ENCODE measurements at regions not wholly inside any gene's neighbourhood (a gene's known extent, or its start where the extent isn't known, plus 50 kb on each side); places are given as distances from the start of the nearest gene placed in this dataset.
"Not testable (repeated sequence)": the region's sequence is repeated elsewhere in the genome, so short reads cannot be mapped to it uniquely, and the experiment has no call there.

DNA sequence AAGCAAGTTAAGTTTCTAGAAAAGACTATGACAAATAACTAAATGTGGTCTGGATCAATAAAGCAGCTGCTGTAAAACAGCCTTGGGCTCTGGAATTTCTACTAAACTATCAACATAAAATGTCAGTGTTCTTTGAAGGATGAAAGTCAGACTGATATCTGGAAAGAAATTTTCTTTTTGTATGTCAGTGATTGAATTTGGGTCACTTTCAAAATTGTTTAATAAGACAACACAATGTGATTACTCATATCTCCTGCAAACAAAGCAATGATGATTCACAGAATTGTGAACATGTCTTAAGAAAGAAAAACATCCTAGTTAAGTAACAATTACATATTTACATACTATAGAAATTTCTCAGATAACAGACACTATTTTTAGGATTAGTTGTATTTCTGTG lies 826.4 kb downstream of the PLA2G4A start:
- in situ Hi-C loops (cut with HindIII; ENCODE audit: low pct_unique_long_range_greater_than_20kb, low sequenced_read_pairs): no loop called here
- DNase-seq (ENCODE audit: low read depth, low spot score): no peak

DNA sequence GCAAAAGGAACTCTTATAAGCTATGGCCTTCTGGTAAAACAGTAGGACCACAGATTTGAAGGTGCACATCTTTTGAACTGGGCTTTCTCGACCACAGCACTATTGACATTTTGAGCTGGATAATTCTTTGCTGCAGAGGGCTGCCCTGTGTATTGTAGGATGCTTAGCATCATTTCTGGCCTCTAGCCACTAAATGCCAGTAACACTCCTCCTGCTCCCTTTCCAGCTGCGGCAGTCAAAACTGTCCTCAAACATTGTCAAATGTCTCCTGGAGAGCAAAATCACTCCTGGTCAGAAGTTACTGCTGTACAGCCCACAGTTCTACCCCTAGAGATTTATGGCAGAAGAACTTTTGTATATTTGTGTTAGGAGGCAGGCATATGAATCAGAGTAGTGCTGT lies 836.7 kb downstream of the PLA2G4A start:
- DNase-seq (ENCODE audit: low read depth, low spot score): no peak
- in situ Hi-C loops (cut with HindIII; ENCODE audit: low pct_unique_long_range_greater_than_20kb, low sequenced_read_pairs): no loop called here

DNA sequence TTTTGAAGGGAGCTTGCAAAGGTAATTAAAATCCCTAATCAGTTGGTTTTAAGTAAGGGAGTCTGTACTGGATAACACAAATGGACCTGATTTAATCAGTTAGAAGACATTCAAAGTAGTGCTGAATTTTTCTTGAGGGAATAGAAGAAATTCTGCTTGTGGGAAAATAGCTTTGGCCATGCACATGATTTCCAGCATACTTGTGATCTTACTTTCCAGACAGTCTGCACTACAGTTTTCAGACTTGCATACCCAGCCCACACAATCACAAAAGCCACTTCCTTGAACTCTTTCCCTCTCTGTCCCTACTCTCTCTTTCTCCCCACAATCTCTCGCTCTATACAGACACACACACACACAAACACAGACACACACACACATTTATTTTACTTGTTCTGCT lies 852.1 kb downstream of the PLA2G4A start:
- in situ Hi-C loops (cut with HindIII; ENCODE audit: low pct_unique_long_range_greater_than_20kb, low sequenced_read_pairs): no loop called here
- peak; percentile 36 for DNase-seq (ENCODE audit: low read depth, low spot score)

DNA sequence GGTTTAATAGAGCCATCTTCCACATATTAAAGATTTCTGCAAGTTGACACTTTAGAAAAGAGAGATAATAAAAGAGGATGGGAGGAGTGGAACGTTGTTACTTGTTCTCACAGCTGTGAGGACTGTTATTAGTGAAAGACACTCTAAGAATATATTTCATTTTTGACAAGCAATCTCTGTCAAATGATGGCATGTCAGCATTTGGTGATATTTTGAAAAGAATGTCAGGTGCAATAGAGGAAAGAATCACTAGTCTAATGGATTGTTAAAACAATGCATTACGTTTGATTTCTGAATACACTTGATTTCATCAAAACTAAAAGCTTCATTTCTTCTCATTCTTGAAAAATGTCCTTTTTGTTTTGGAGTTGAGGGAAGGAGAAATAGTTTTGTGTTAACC lies 853.4 kb downstream of the PLA2G4A start:
- in situ Hi-C loops (cut with HindIII; ENCODE audit: low pct_unique_long_range_greater_than_20kb, low sequenced_read_pairs): no loop called here
- DNase-seq (ENCODE audit: low read depth, low spot score): no peak

DNA sequence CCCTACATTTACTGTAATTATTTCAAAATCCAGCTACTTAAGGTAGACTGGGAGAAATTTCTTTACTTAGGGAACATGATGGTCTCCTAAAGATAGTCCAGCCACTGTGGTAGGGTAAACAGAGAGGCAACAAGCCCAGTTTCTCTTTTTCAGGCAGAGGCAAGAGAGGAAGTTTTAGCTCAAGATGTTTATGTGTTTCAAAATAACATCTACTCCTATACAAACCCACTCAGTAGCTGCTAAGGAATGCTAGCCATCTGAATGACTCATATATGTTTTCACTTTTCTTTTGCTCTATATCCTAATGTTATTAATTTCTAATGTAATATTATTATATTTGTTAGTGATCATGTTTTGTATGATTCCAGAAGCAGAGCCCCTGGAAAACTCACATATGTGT lies 856.6 kb downstream of the PLA2G4A start:
- no peak for DNase-seq (ENCODE audit: low read depth, low spot score)
- in situ Hi-C loops (cut with HindIII; ENCODE audit: low pct_unique_long_range_greater_than_20kb, low sequenced_read_pairs): no loop called here

DNA sequence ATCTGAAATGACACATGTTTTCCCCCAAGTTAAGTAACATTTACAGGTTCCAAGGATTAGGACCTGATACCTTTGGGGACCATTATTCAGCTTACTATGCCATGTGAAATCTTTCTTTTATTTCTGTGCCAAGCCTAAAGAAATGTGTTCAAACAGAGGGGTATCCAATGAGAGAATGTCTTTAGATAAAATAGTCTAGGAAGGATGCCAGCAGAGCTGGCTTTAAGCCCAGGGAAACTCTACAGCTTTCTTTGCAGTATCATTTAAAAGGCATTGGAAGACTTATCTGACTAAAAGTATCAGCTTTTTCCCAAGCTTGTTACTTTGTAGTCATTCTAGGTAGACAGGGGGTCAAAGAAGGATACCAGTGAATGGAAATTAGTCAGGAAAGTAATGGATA lies 860.4 kb downstream of the PLA2G4A start:
- in situ Hi-C loops (cut with HindIII; ENCODE audit: low pct_unique_long_range_greater_than_20kb, low sequenced_read_pairs): no loop called here
- no peak for DNase-seq (ENCODE audit: low read depth, low spot score)

DNA sequence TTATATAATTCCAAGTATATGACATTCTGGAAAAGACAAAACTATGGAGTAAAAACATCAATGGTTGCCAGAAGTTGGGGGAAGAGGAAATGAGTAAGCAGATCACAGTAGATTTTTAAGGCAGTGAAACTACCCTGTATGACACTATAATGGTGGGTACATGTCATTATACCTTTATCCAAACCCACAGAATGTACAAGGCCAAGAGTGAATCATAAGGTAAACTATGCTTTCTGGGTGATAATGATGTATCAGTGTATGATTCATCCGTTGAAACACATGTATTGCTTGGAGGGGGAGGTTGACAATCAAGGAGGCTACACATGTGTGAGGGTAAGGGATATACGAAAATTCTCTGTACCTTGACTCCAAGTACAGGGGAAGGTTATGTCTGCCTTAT lies 862.7 kb downstream of the PLA2G4A start:
- in situ Hi-C loops (cut with HindIII; ENCODE audit: low pct_unique_long_range_greater_than_20kb, low sequenced_read_pairs): no loop called here
- no peak for DNase-seq (ENCODE audit: low read depth, low spot score)

DNA sequence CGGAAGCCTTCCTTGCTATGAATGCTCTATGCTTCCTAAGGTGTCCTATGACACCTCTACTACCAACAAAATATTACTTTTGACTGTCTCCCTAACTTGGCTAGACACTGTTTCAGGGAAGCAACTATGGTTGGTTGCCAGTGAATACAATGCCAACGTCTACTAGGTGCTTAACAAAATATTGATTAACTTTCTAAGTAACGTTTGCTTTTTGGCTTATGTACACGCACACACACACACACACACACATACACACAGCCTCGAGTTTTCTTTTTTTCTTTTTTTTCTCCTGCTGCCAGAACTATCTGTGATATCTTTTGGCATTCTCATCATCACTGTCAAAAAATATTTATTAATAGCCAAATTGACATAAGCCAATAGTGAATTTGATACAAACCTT lies 864.0 kb downstream of the PLA2G4A start:
- no peak for DNase-seq (ENCODE audit: low read depth, low spot score)
- in situ Hi-C loops (cut with HindIII; ENCODE audit: low pct_unique_long_range_greater_than_20kb, low sequenced_read_pairs): no loop called here

DNA sequence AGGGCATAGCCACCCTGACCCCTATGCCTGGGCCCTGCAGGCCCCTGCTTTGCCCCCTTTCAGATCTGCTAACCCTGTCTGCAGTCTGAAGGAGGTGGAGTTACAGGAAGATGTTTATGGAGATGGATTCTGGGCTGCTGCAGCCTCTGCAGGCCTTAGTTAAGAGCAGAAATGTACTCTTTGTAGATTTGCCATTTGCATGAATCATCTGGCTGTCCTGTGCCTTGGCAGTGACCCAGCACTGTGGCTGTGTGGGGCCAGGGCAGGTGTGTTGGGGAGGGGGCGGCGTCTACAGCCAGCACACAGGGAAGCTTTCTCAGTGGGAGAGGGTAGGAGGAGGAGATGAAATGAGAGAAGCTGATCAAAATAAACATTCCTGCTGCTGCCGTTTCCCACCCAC lies 867.3 kb downstream of the PLA2G4A start:
- in situ Hi-C loops (cut with HindIII; ENCODE audit: low pct_unique_long_range_greater_than_20kb, low sequenced_read_pairs): no loop called here
- DNase-seq (ENCODE audit: low read depth, low spot score): no peak

DNA sequence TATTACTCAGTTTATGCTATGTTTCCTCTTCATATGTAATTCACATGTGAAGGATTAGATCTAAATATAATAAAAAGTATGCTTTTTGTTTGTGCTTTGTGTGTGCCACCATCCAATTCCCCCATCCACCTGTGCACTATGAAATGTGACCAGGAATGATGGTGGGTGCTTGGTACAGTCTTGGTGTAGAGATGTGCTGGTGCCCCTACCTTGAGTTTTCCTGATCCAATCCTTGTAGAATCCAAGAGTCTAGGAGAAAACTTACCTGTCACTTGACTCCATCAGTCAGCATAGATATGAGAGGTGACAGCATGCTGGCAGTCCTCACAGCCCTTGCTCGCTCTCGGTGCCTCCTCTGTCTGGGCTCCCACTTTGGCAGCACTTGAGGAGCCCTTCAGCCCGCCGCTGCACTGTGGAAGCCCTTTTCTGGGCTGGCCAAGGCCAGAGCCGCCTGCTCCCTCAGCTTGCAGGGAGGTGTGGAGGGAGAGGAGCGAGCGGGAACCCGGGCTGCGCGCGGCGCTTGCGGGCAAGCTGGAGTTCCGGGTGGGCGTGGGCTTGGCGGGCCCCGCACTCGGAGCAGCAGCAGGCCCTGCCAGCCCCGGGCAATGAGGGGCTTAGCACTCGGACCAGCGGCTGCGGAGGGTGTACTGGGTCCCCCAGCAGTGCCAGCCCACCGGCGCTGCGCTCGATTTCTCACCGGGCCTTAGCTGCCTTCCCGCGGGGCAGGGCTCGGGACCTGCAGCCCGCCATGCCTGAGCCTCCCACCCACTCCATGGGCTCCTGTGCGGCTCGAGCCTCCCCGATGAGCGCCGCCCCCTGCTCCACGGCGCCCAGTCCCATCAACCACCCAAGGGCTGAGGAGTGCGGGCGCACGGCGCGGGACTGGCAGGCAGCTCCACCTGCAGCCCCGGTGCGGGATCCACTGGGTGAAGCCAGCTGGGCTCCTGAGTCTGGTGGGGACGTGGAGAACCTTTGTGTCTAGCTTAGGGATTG lies 874.7 kb downstream of the PLA2G4A start:
- in situ Hi-C loops (cut with HindIII; ENCODE audit: low pct_unique_long_range_greater_than_20kb, low sequenced_read_pairs): not testable (repeated sequence)

DNA sequence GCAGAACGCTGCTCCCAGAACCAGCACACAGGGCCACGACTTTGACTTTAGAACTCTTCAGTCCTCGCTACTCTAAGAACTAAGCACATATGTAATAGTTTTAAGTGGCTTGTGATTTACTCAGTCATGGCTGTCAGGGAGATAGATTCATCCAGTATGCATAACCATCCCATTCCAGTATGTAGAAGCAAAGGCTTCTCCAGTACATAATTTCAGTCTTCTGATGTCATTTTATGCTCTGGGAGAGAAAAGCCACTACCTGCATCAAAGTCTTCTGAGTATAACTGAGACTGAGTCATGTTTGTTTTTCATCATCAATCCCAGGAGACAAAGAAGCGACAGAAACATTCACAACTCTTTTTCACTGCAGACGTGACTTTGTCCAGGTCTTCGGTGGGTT lies 885.7 kb downstream of the PLA2G4A start:
- in situ Hi-C loops (cut with HindIII; ENCODE audit: low pct_unique_long_range_greater_than_20kb, low sequenced_read_pairs): no loop called here
- DNase-seq (ENCODE audit: low read depth, low spot score): no peak

More for the DNA sequence above, 874.7 kb downstream of the PLA2G4A start:
- not testable (repeated sequence) for DNase-seq (ENCODE audit: low read depth, low spot score)

DNA sequence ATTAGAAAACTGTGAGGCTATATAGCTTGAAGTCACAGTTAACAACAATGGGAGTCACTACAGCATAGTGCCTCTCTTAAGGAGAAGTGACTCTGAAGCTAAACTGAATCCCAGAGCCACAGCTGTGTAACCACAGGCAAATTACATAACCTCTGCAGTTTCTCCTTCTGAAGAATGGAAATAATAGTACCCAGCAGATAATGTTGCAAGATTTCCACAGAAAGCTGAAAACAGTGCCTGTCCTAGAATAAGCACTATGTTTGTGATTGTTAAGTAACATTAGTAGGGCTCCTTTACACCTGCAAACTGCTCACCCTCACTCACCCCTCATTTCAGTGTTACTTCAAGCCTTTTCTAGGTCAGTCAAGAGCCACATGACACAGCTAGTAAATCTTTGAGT lies 886.7 kb downstream of the PLA2G4A start:
- in situ Hi-C loops (cut with HindIII; ENCODE audit: low pct_unique_long_range_greater_than_20kb, low sequenced_read_pairs): no loop called here
- DNase-seq (ENCODE audit: low read depth, low spot score): no peak

DNA sequence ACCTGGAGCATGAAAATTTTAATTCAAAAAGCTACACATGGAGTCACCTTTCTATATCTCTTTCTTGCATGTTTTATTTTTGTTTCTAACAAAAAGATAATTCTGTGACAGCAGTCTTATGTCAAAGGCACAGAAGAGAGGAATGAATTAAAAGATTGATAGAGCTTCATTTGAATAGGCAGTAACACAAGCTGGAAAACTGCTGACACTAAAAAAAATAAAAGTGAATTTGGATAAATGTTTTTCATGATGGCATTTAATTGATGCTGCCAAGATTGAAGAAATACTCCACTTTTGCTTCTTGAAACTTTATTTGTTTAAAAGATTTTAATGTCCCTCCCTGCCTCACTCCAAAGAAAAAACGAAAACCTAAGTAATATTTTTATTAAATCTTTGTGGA lies 887.4 kb downstream of the PLA2G4A start:
- no peak for DNase-seq (ENCODE audit: low read depth, low spot score)
- in situ Hi-C loops (cut with HindIII; ENCODE audit: low pct_unique_long_range_greater_than_20kb, low sequenced_read_pairs): no loop called here

DNA sequence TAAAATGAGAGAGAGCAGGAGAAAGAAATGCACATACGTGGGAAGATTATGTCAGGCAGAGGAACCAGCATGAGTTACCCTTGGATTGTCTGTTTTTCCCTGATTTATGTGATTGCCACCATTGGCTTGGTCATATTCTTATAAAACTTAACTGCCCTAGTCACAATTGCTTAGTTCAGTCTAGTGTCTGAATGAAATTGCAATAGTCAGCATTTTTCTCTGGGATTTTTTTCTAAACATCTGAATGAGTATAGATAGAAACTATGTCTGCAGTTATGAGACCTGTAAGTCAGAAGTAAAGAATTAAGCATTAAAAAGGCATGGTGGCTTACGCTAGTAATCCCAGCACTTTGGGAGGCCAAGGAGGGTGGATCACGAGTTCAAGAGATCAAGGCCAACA lies 889.8 kb downstream of the PLA2G4A start:
- DNase-seq (ENCODE audit: low read depth, low spot score): no peak
- in situ Hi-C loops (cut with HindIII; ENCODE audit: low pct_unique_long_range_greater_than_20kb, low sequenced_read_pairs): no loop called here

DNA sequence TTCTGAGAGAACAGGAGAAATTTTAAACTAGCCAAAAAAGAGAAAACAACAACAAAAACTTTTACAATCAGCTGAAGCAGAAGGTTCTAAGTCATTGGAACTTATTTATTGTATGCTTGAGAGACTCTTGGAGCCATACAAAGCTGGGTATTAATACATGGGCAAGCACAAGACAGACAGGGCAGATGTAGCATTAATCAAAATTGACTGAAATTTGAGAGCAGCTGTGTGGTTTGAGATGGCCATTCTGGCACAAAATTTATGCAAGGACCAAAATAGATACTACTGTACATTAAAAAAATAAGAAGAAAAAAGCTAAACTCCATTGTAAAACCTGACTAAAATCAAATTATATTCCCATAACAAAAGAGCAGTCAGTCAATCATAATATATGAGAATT lies 892.5 kb downstream of the PLA2G4A start:
- DNase-seq (ENCODE audit: low read depth, low spot score): no peak
- in situ Hi-C loops (cut with HindIII; ENCODE audit: low pct_unique_long_range_greater_than_20kb, low sequenced_read_pairs): no loop called here

DNA sequence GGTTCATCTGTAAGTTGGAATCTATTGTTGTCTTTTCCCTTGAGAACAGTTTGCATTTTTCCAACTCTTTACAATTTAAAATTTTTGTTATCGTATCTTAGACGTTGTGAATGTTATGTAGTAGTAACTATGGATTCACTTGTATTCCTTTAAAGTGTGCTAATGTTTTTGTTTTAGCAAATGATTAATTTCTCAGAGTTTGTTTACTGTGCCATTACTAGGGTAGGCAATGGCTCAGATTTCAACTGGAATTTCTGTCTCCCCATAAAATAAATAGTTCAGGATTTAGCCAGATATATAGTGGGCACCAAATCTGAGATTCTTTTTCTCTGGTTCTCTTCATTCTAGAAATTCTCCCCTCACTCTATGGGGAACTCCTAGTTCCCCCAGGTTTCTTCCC lies 896.5 kb downstream of the PLA2G4A start:
- DNase-seq (ENCODE audit: low read depth, low spot score): no peak
- in situ Hi-C loops (cut with HindIII; ENCODE audit: low pct_unique_long_range_greater_than_20kb, low sequenced_read_pairs): no loop called here

DNA sequence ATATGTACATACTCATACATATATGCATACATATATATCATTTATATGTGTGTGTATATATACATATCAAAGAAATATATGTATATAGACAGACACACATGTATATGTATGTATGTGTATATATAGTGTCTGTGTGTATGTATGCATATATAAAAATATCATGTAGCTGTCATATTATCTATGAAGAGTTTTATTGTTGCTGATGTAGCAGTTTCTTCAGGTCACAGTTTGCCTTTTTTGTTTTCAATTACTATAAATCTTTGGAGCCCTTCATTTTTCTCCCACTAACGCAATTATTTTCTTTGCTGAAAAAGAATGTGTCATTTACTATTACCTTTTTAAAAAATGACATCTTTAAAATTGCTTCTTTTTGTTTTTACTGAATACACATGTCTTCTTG lies 904.5 kb downstream of the PLA2G4A start:
- no peak for DNase-seq (ENCODE audit: low read depth, low spot score)
- in situ Hi-C loops (cut with HindIII; ENCODE audit: low pct_unique_long_range_greater_than_20kb, low sequenced_read_pairs): no loop called here

DNA sequence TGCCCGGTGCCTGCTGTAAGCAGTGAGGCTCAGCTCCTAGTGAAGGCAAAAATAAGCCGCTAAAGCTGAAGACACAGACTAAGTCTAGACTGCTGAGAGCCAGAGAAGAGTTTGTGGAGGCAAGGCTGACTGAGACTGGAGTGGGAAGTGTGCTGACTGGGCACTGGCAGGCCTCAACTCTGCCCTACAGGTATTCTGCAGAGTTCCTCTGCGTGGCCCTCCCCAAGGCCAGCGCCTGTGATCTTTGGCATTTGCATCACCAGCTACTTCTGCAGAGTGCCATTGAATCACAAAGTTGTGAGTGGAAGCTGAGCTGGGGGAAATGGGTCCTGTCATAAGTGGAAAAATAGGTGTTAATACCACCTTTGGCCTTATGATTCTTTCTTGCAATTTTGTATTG lies 905.7 kb downstream of the PLA2G4A start:
- no peak for DNase-seq (ENCODE audit: low read depth, low spot score)
- in situ Hi-C loops (cut with HindIII; ENCODE audit: low pct_unique_long_range_greater_than_20kb, low sequenced_read_pairs): no loop called here

DNA sequence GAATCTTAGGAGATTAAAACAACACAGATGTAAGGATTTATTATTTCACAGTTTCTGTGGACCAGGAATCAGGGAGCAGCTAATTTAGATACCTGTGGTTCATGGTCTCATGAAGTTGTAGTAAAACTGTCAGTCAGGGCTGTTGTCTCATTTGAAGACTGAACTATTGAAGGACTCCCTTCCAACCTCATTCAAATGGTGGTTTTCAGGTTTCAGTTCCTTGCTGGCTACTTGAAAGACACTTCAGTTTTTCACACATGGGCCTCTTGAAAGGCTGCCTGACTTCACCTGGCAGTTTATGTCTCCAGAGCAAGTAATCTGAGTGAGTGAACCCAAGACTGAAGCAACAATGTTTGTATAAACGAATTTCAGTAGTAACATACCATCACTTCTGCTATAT lies 915.9 kb downstream of the PLA2G4A start:
- DNase-seq (ENCODE audit: low read depth, low spot score): no peak
- in situ Hi-C loops (cut with HindIII; ENCODE audit: low pct_unique_long_range_greater_than_20kb, low sequenced_read_pairs): no loop called here

Measured in SK-MEL-5 (cell line).